Keratinocyte (primary cell): ENCODE measurements at regions not wholly inside any gene's neighbourhood (a gene's known extent, or its start where the extent isn't known, plus 50 kb on each side); places are given as distances from the start of the nearest gene placed in this dataset.

Source experiments
- DNase-seq: peaks from one replicate; pipeline ENCODE4 v3.0.0-alpha.2; 2011; ENCODE audit warnings: low read depth, missing footprints, low spot score
- FAIRE-seq: peaks from 2 replicates; lab custom pipeline; 2011; peaks lifted over from hg19 to GRCh38; lab: Jason Lieb, UNC
- H2AFZ ChIP-seq: 2 replicates; pipeline ENCODE4 v1.6.0; 2012; ENCODE audit warnings: low read length, control low read depth, inconsistent platforms; ENCODE audit not compliant: control insufficient read depth
- H3K27ac ChIP-seq: 2 replicates; pipeline ENCODE4 v1.5.1; 2011; ENCODE audit warnings: low read length; ENCODE audit not compliant: control insufficient read depth, insufficient read depth
- H3K27me3 ChIP-seq: 3 replicates; pipeline ENCODE4 v1.6.0; 2011; ENCODE audit warnings: low read length; ENCODE audit not compliant: control insufficient read depth, insufficient read depth; ENCODE audit errors: extremely low read depth
- H3K36me3 ChIP-seq, 2 experiments: 2 replicates in 1 of 2; 3 replicates in 1 of 2; pipeline ENCODE4 v1.5.1; 2011; ENCODE audit warnings: low read length in 2 of 2, mild to moderate bottlenecking in 1 of 2; ENCODE audit not compliant: control insufficient read depth in 2 of 2, insufficient read depth in 2 of 2; ENCODE audit errors: extremely low read depth in 1 of 2
- H3K4me1 ChIP-seq: 3 replicates; pipeline ENCODE4 v1.5.1; 2011; ENCODE audit warnings: low read length; ENCODE audit not compliant: control insufficient read depth, insufficient read depth; ENCODE audit errors: extremely low read depth
- H3K4me2 ChIP-seq: 3 replicates; pipeline ENCODE4 v1.6.0; 2011; ENCODE audit warnings: low read depth, low read length; ENCODE audit not compliant: control insufficient read depth, insufficient read depth; ENCODE audit errors: extremely low read depth
- H3K4me3 ChIP-seq, 3 experiments: fragments of 200-600 bp in 1 of 3; sonication (generic) in 1 of 3; 2 replicates in 2 of 3; 3 replicates in 1 of 3; pipeline ENCODE4 v1.5.1; 2011 to 2016; ENCODE audit warnings: low read length in 3 of 3, mild to moderate bottlenecking in 3 of 3, control low read depth in 2 of 3, inconsistent platforms in 1 of 3, low read depth in 1 of 3, mixed read lengths in 1 of 3, mixed run types in 1 of 3, moderate library complexity in 1 of 3; ENCODE audit not compliant: control insufficient read depth in 2 of 3, insufficient read depth in 2 of 3; ENCODE audit errors: extremely low read depth in 1 of 3
- H3K79me2 ChIP-seq: 2 replicates; pipeline ENCODE4 v1.6.0; 2012; ENCODE audit warnings: low read length; ENCODE audit not compliant: control insufficient read depth, insufficient read depth
- H3K9ac ChIP-seq: 3 replicates; pipeline ENCODE4 v1.6.0; 2011; ENCODE audit warnings: low read length; ENCODE audit not compliant: control insufficient read depth, insufficient read depth; ENCODE audit errors: extremely low read depth
- H3K9me1 ChIP-seq: 3 replicates; pipeline ENCODE4 v1.6.0; 2011; ENCODE audit warnings: low read length; ENCODE audit not compliant: control insufficient read depth, insufficient read depth; ENCODE audit errors: extremely low read depth
- H3K9me3 ChIP-seq: 2 replicates; pipeline ENCODE4 v1.5.1; 2012; ENCODE audit warnings: low read depth, low read length; ENCODE audit not compliant: control insufficient read depth
- H4K20me1 ChIP-seq: 3 replicates; pipeline ENCODE4 v1.6.0; 2011; ENCODE audit warnings: low read length; ENCODE audit not compliant: control insufficient read depth, insufficient read depth; ENCODE audit errors: extremely low read depth
- EZH2 ChIP-seq: IDR thresholded peaks from one replicate; pipeline ENCODE4 v1.6.1; 2012; ENCODE audit warnings: inconsistent platforms, mild to moderate bottlenecking, low read length, moderate library complexity
- dilution Hi-C: fragments of 300-500 bp; cut with MboI; formaldehyde crosslinking; loops from one replicate; pipeline ENCODE4 v1.7.0; 2020; ENCODE audit warnings: low sequenced_read_pairs; ENCODE audit not compliant: extremely low pct_ligation_motif_present
- TF ChIP-seq, protein P1 (sequence below), 3 experiments: IDR thresholded peaks in 1 of 3; conservative IDR thresholded peaks in 1 of 3; optimal IDR thresholded peaks in 1 of 3; 2 replicates in 2 of 3; 3 replicates in 1 of 3; pipeline versions ENCODE3 to v1.5.1; 2011; ENCODE audit warnings: low read length in 3 of 3, mild to moderate bottlenecking in 3 of 3, moderate library complexity in 2 of 3, control low read depth in 1 of 3, inconsistent platforms in 1 of 3; ENCODE audit not compliant: insufficient read depth in 2 of 3; ENCODE audit errors: extremely low read depth in 1 of 3

DNA sequence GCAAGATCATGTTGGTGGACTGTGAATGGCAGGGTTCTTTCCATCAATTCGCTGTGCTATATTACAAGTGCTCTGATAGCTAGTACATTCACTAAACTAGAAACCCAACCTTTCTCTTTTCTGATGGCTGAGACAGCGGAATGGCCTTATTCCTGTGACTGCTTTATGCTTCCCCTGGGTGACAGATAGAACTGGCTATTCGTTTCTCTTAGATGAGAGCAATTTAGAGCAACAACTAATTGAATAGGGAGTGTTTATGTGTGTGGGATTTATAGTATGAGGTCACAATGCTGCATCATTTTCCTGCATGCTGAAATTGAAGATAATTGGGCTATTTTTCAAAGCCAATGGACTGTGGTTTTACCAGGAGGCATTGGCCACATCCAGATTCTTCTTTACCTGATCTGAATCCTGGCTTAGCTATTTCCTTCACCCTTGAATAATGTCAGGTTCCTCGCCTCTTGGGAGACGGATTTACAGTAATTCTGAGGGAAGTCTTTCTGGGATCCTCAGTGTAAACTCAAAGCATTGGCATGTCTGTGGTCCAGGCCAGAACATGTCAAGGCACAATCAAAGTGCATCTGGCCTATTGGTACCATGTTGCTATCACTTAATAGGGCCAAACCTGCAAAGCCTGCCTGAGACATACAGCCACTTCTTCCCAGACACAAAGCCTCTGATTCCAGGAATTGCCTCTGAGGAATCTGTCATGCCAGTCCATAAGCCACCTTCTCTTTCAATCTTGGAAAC, 775.0 kb upstream of the API5 start:
- dilution Hi-C loops = no loop called here
- Histone ChIP-seq H3K79me2 (no peaks in the 10 kb centered on the region), H3K9me3 (no peaks in the 10 kb centered on the region), H4K20me1 (no peaks in the 10 kb centered on the region), H3K4me1 (peaks cover 2% of the 10 kb centered on the region), H3K27ac (peak overlapping the region; percentile 14), H3K36me3 (no peaks in the 10 kb centered on the region), H3K27me3 (no peaks in the 10 kb centered on the region), H3K4me3 (no peak overlapping the region), H3K9ac (no peak overlapping the region), H3K9me1 (no peaks in the 10 kb centered on the region), H3K4me2 (peak overlapping the region; percentile 5), H2AFZ (peak overlapping the region; percentile 16)
- TF ChIP-seq, protein P1, sequence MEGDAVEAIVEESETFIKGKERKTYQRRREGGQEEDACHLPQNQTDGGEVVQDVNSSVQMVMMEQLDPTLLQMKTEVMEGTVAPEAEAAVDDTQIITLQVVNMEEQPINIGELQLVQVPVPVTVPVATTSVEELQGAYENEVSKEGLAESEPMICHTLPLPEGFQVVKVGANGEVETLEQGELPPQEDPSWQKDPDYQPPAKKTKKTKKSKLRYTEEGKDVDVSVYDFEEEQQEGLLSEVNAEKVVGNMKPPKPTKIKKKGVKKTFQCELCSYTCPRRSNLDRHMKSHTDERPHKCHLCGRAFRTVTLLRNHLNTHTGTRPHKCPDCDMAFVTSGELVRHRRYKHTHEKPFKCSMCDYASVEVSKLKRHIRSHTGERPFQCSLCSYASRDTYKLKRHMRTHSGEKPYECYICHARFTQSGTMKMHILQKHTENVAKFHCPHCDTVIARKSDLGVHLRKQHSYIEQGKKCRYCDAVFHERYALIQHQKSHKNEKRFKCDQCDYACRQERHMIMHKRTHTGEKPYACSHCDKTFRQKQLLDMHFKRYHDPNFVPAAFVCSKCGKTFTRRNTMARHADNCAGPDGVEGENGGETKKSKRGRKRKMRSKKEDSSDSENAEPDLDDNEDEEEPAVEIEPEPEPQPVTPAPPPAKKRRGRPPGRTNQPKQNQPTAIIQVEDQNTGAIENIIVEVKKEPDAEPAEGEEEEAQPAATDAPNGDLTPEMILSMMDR (optimal IDR thresholded peaks at IDR 0.05 in 1 of 3, IDR thresholded peaks at IDR 0.05 in 1 of 3, conservative IDR thresholded peaks at IDR 0.05 in 1 of 3; ENCODE audit: extremely low read depth in 1 of 3, insufficient read depth in 2 of 3, low read length in 3 of 3) = no peak
- no peak for TF ChIP-seq EZH2
- DNase-seq = peak; percentile 66
- peak; percentile 93 for FAIRE-seq

DNA sequence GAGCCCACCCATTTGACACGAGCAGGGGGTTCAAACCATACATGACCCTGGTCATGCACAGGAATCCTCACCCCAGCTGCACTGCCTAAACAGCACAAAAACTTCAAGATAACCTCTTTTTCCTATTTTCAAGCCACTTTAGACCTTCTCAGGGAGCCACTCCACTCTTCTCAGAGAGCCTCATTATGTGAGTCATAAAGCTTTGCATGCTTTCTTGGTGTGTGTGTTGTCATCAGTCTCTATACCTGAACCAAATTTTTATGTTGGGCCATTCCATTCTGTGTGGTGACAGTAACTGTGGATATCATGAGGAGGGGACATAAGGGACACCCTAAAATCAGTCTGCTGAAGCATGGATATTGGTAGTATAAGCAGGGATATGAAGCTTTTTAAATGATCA, 769.5 kb upstream of the API5 start:
- FAIRE-seq = no peak
- Histone ChIP-seq H3K27ac (no peak overlapping the region), H3K4me2 (no peak overlapping the region), H3K79me2 (no peaks in the 10 kb centered on the region), H3K36me3 (no peaks in the 10 kb centered on the region), H3K9ac (no peak overlapping the region), H3K4me1 (peaks cover 5% of the 10 kb centered on the region), H3K9me1 (no peaks in the 10 kb centered on the region), H3K4me3 (no peak overlapping the region), H2AFZ (no peak overlapping the region), H3K27me3 (no peaks in the 10 kb centered on the region), H4K20me1 (no peaks in the 10 kb centered on the region), H3K9me3 (no peaks in the 10 kb centered on the region)
- dilution Hi-C loops = no loop called here
- DNase-seq = no peak
- TF ChIP-seq, protein P1 (optimal IDR thresholded peaks at IDR 0.05 in 1 of 3, IDR thresholded peaks at IDR 0.05 in 1 of 3, conservative IDR thresholded peaks at IDR 0.05 in 1 of 3; ENCODE audit: extremely low read depth in 1 of 3, insufficient read depth in 2 of 3, low read length in 3 of 3) = no peak
- no peak for TF ChIP-seq EZH2
